Smooth muscle cell (in vitro differentiated cells): ENCODE measurements at regions not wholly inside any gene's neighbourhood (a gene's known extent, or its start where the extent isn't known, plus 50 kb on each side); places are given as distances from the start of the nearest gene placed in this dataset.
"Not testable (repeated sequence)": the region's sequence is repeated elsewhere in the genome, so short reads cannot be mapped to it uniquely, and the experiment has no call there.

Experiments used
- DNase-seq: peaks from one replicate; lab custom pipeline; 2025; ENCODE audit not compliant: unreplicated experiment; lab: John Stamatoyannopoulos, UW
- H2AFZ ChIP-seq: fragments of 200-600 bp; sonication (generic); 2 replicates; pipeline ENCODE4 v1.6.0; 2016; ENCODE audit warnings: antibody characterized with exemption, low read depth, mild to moderate bottlenecking
- H3F3A ChIP-seq: fragments of 200-600 bp; sonication (generic); 2 replicates; pipeline ENCODE4 v1.6.0; 2017; ENCODE audit warnings: antibody characterized with exemption, low read depth
- H3K27ac ChIP-seq: fragments of 200-600 bp; sonication (generic); 2 replicates; pipeline ENCODE4 v1.5.1; 2016; ENCODE audit warnings: low read depth, mild to moderate bottlenecking
- H3K27me3 ChIP-seq: fragments of 200-600 bp; sonication (generic); 2 replicates; pipeline ENCODE4 v1.6.1; 2016; ENCODE audit warnings: low read depth, mild to moderate bottlenecking
- H3K36me3 ChIP-seq: fragments of 200-600 bp; sonication (generic); 2 replicates; pipeline ENCODE4 v1.5.1; 2016; ENCODE audit warnings: low read depth
- H3K4me1 ChIP-seq: fragments of 200-600 bp; sonication (generic); 2 replicates; pipeline ENCODE4 v1.5.1; 2016; ENCODE audit warnings: low read depth
- H3K4me2 ChIP-seq: fragments of 200-600 bp; sonication (generic); 2 replicates; pipeline ENCODE4 v1.6.0; 2016; ENCODE audit warnings: mild to moderate bottlenecking
- H3K4me3 ChIP-seq: fragments of 200-600 bp; sonication (generic); 2 replicates; pipeline ENCODE4 v1.5.1; 2016; ENCODE audit warnings: mild to moderate bottlenecking
- H3K79me2 ChIP-seq: fragments of 200-600 bp; sonication (generic); 2 replicates; pipeline ENCODE4 v1.6.0; 2016; ENCODE audit warnings: low read depth, mild to moderate bottlenecking
- H3K9ac ChIP-seq: fragments of 200-600 bp; sonication (generic); 2 replicates; pipeline ENCODE4 v1.6.0; 2016; ENCODE audit warnings: low read depth
- H3K9me3 ChIP-seq: fragments of 200-600 bp; sonication (generic); replicated peaks from 2 replicates; pipeline ENCODE4 v1.5.1; 2016; ENCODE audit warnings: low read depth
- H4K20me1 ChIP-seq: fragments of 200-600 bp; sonication (generic); 2 replicates; pipeline ENCODE4 v1.6.0; 2016; ENCODE audit warnings: low read depth
- CTCF ChIP-seq: fragments of 200-600 bp; sonication (generic); IDR thresholded peaks from 2 replicates; pipeline ENCODE4 v1.5.1; 2017; ENCODE audit warnings: borderline replicate concordance, mild to moderate bottlenecking, antibody characterized with exemption; ENCODE audit not compliant: insufficient read depth, poor library complexity, severe bottlenecking
- WGBS: methylation state at CpG from one replicate; pipeline ENCODE4 v1.1.7; 2016; ENCODE audit warnings: low lambda C conversion rate; 5-methylcytosine and 5-hydroxymethylcytosine counted together

GRCh38 chr15:79615754-79616153, 183.6 kb downstream of the MINAR1 start:
- no peaks in the 10 kb centered on the region for H3K9me3 ChIP-seq
- no peak for DNase-seq
- H3K4me2 ChIP-seq: no peak overlapping the region
- H3K27me3 ChIP-seq: no peaks in the 10 kb centered on the region
- no peaks in the 10 kb centered on the region for H3F3A ChIP-seq
- no peak overlapping the region for H3K4me3 ChIP-seq
- no peak overlapping the region for H3K9ac ChIP-seq
- no peak for TF ChIP-seq CTCF
- WGBS: 89% methylated on average over 4 of the region's 4 CpGs
- no peaks in the 10 kb centered on the region for H3K79me2 ChIP-seq
- no peak overlapping the region for H3K27ac ChIP-seq
- no peaks in the 10 kb centered on the region for H3K36me3 ChIP-seq
- no peaks in the 10 kb centered on the region for H4K20me1 ChIP-seq
- H2AFZ ChIP-seq: no peak overlapping the region
- no peaks in the 10 kb centered on the region for H3K4me1 ChIP-seq

- no peaks in the 10 kb centered on the region for H3K27me3 ChIP-seq
- H3K9ac ChIP-seq: no peak overlapping the region
- H3F3A ChIP-seq: no peaks in the 10 kb centered on the region
- H3K36me3 ChIP-seq: no peaks in the 10 kb centered on the region
- TF ChIP-seq CTCF: no peak
- H3K4me1 ChIP-seq: no peaks in the 10 kb centered on the region
- H4K20me1 ChIP-seq: no peaks in the 10 kb centered on the region
- no peak overlapping the region for H3K27ac ChIP-seq
- no peak overlapping the region for H3K4me3 ChIP-seq
- H3K9me3 ChIP-seq: no peaks in the 10 kb centered on the region
- H3K79me2 ChIP-seq: no peaks in the 10 kb centered on the region
- no peak overlapping the region for H2AFZ ChIP-seq
- no peak overlapping the region for H3K4me2 ChIP-seq
- DNase-seq: no peak
Observed at GRCh38 chr15:79617071-79617470, 184.9 kb downstream of the MINAR1 start.

DNA sequence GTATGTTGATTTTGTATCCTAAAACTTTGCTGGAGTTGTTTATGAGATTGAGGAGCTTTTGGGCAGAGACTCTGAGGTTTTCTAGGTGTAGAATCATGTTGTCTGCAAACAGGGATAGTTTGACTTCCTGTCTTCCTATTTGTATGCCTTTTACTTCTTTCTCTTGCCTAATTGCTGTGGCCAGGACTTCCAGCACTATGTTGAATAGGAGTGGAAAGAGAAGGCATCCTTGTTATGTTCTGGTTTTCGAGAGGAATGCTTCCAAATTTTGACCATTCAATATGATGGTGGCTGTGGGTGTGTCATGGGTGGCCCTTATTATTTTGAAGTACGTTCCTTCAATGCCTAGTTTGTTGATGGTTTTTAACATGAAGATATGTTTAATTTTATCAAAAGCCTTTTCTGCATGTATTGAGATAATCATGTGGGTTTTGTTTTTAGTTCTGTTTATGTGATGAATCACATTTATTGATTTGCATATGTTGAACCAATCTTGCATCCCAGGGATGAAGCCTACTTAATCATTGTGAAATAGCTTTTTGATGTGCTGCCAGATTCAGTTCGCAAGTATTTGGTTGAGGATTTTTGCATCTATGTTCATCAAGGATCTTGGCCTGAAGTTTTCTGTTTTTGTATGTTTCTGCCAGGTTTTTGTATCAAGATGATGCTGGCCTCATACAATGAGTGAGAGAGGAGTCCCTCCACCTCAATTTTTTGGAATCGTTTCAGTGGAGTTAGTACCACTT, 188.1 kb downstream of the MINAR1 start:
- no peaks in the 10 kb centered on the region for H3K4me1 ChIP-seq
- TF ChIP-seq CTCF: no peak
- H2AFZ ChIP-seq: no peak overlapping the region
- no peak for DNase-seq
- H3K79me2 ChIP-seq: no peaks in the 10 kb centered on the region
- H4K20me1 ChIP-seq: no peaks in the 10 kb centered on the region
- H3K4me3 ChIP-seq: no peak overlapping the region
- WGBS: 91% methylated on average over 4 of the region's 4 CpGs
- H3K9ac ChIP-seq: no peak overlapping the region
- no peaks in the 10 kb centered on the region for H3F3A ChIP-seq
- no peaks in the 10 kb centered on the region for H3K9me3 ChIP-seq
- no peaks in the 10 kb centered on the region for H3K27me3 ChIP-seq
- no peak overlapping the region for H3K27ac ChIP-seq
- H3K36me3 ChIP-seq: no peaks in the 10 kb centered on the region
- H3K4me2 ChIP-seq: no peak overlapping the region

- not testable (repeated sequence) for DNase-seq, H3K27ac ChIP-seq, H2AFZ ChIP-seq, H3K9ac ChIP-seq, H3K79me2 ChIP-seq, H3K4me2 ChIP-seq, H3K4me1 ChIP-seq, H3K36me3 ChIP-seq, H3K9me3 ChIP-seq, H3K27me3 ChIP-seq, H3F3A ChIP-seq, H4K20me1 ChIP-seq, H3K4me3 ChIP-seq
- 92% methylated on average over 3 of the region's 3 CpGs for WGBS
Observed at GRCh38 chr15:79621805-79622204, 189.7 kb downstream of the MINAR1 start.
